SU-DHL-6 (cell line): ENCODE measurements at regions not wholly inside any gene's neighbourhood (a gene's known extent, or its start where the extent isn't known, plus 50 kb on each side); places are given as distances from the start of the nearest gene placed in this dataset.

ENCODE experiments used
- H2AFZ ChIP-seq: fragments of 200-600 bp; sonication (generic); 2 replicates; pipeline ENCODE4 v1.6.1; 2014; ENCODE audit warnings: low read depth, mild to moderate bottlenecking, moderate library complexity, mixed read lengths, antibody characterized with exemption, low read length; ENCODE audit not compliant: severe bottlenecking
- H3F3A ChIP-seq: fragments of 200-600 bp; shearing (Covaris generic); 2 replicates; pipeline ENCODE4 v1.6.0; 2016; ENCODE audit warnings: antibody characterized with exemption, mild to moderate bottlenecking; ENCODE audit not compliant: insufficient read depth
- H3K27ac ChIP-seq: fragments of 200-600 bp; sonication (generic); 2 replicates; pipeline ENCODE4 v1.5.1; 2016; ENCODE audit warnings: low read depth, mild to moderate bottlenecking, low read length, moderate library complexity, mixed read lengths
- H3K27me3 ChIP-seq: fragments of 200-600 bp; sonication (generic), shearing (Covaris generic); 2 replicates; pipeline ENCODE4 v1.6.0; 2014; ENCODE audit warnings: mild to moderate bottlenecking, low read length
- H3K36me3 ChIP-seq: fragments of 200-600 bp; sonication (generic); 2 replicates; pipeline ENCODE4 v1.6.1; 2014; ENCODE audit warnings: mild to moderate bottlenecking, low read length, mixed read lengths
- H3K4me2 ChIP-seq: fragments of 300-600, 200-600 bp; shearing (Covaris generic), sonication (generic); 2 replicates; pipeline ENCODE4 v1.6.0; 2014; ENCODE audit warnings: low read length, low read depth, mild to moderate bottlenecking; ENCODE audit not compliant: poor library complexity, severe bottlenecking
- H3K4me3 ChIP-seq: fragments of 200-600 bp; sonication (generic); 2 replicates; pipeline ENCODE4 v1.5.1; 2014; ENCODE audit warnings: antibody characterized with exemption, low read length, mild to moderate bottlenecking, mixed read lengths; ENCODE audit not compliant: insufficient read depth, poor library complexity, severe bottlenecking
- H3K79me2 ChIP-seq: fragments of 200-600 bp; sonication (generic); 2 replicates; pipeline ENCODE4 v1.6.1; 2014; ENCODE audit warnings: mild to moderate bottlenecking, low read length, moderate library complexity; ENCODE audit not compliant: insufficient read depth
- H3K9ac ChIP-seq: fragments of 200-600 bp; sonication (generic); 2 replicates; pipeline ENCODE4 v1.7.0; 2014; ENCODE audit warnings: mild to moderate bottlenecking, low read length
- H3K9me2 ChIP-seq: fragments of 200-600 bp; sonication (generic); replicated peaks from 2 replicates; pipeline ENCODE4 v1.6.1; 2014; ENCODE audit warnings: low read length; ENCODE audit not compliant: insufficient read depth
- H3K9me3 ChIP-seq: fragments of 200-600 bp; sonication (generic); 2 replicates; pipeline ENCODE4 v1.6.1; 2014; ENCODE audit warnings: low read length, mixed read lengths; ENCODE audit not compliant: insufficient read depth
- H4K20me1 ChIP-seq: fragments of 200-600 bp; sonication (generic); 2 replicates; pipeline ENCODE4 v1.6.1; 2014; ENCODE audit warnings: low read depth, mild to moderate bottlenecking, antibody characterized with exemption, low read length, moderate library complexity, mixed read lengths
- EZH2phosphoT487 ChIP-seq: fragments of 200-600 bp; sonication (generic), shearing (Covaris generic); conservative IDR thresholded peaks from 2 replicates; pipeline ENCODE4 v1.6.1; 2018; ENCODE audit warnings: mild to moderate bottlenecking, antibody characterized with exemption, low read length, moderate library complexity, mixed read lengths
- TF ChIP-seq, protein P1 (sequence below): fragments of 200-600 bp; sonication (generic); IDR thresholded peaks from one replicate; pipeline ENCODE4 v1.5.1; 2017; ENCODE audit warnings: antibody characterized with exemption, mild to moderate bottlenecking, low read length, moderate library complexity; ENCODE audit not compliant: insufficient read depth, poor library complexity, severe bottlenecking

DNA sequence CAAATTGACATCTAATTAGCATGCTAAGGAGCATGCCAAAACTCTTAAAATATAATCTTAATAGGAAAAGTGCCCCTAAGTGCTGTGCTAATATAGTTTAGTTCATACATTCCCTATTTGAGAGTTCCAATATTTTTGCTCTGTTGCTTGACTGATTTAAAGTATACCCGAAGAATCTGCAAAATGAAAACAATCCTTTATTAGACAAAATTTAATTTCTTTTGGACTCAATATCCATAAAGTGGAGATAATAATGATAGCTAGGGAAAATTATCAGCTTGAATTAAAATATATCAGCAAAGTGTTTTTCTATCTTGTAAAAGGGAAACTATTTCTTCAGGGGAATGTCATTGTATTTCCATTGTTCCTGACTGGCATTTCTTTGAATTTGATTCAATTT is 196.0 kb upstream of the NPY2R start:
- Histone ChIP-seq H3K4me2 (no peak overlapping the region), H4K20me1 (no peaks in the 10 kb centered on the region), H3K27ac (no peak overlapping the region), H3K27me3 (no peaks in the 10 kb centered on the region), H3K4me3 (no peak overlapping the region), H3K36me3 (no peaks in the 10 kb centered on the region), H2AFZ (no peak overlapping the region), H3K9me3 (no peaks in the 10 kb centered on the region), H3K9me2 (no peaks in the 10 kb centered on the region), H3F3A (no peaks in the 10 kb centered on the region), H3K79me2 (no peaks in the 10 kb centered on the region), H3K9ac (no peak overlapping the region)
- TF ChIP-seq, protein P1, sequence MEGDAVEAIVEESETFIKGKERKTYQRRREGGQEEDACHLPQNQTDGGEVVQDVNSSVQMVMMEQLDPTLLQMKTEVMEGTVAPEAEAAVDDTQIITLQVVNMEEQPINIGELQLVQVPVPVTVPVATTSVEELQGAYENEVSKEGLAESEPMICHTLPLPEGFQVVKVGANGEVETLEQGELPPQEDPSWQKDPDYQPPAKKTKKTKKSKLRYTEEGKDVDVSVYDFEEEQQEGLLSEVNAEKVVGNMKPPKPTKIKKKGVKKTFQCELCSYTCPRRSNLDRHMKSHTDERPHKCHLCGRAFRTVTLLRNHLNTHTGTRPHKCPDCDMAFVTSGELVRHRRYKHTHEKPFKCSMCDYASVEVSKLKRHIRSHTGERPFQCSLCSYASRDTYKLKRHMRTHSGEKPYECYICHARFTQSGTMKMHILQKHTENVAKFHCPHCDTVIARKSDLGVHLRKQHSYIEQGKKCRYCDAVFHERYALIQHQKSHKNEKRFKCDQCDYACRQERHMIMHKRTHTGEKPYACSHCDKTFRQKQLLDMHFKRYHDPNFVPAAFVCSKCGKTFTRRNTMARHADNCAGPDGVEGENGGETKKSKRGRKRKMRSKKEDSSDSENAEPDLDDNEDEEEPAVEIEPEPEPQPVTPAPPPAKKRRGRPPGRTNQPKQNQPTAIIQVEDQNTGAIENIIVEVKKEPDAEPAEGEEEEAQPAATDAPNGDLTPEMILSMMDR: no peak
- TF ChIP-seq EZH2phosphoT487: no peak

DNA sequence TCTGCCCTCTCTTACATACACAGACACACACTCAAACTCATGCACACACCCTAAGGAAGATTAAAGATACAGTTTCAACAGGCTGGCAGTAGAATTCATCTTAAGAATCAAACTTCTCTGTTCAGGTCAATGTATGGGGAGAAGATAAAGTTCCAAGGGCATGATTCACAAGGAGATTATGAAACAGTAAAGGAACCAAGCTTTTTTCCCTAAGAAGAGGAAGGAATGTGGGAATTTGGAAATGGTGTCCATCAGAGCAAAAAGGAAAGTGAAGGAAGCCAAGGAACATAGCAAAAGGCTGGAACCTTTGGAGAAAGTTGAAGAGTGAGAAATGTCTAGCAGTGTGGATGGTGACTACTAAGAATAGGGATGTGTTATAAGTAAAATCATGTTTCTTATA is 191.0 kb upstream of the NPY2R start:
- no peak overlapping the region for H3K9ac ChIP-seq
- H3K36me3 ChIP-seq: no peaks in the 10 kb centered on the region
- H3K4me2 ChIP-seq: no peak overlapping the region
- TF ChIP-seq EZH2phosphoT487: no peak
- TF ChIP-seq, protein P1: no peak
- no peaks in the 10 kb centered on the region for H3K9me3 ChIP-seq
- H3K27ac ChIP-seq: no peak overlapping the region
- no peak overlapping the region for H3K4me3 ChIP-seq
- no peaks in the 10 kb centered on the region for H3K79me2 ChIP-seq
- no peaks in the 10 kb centered on the region for H3K27me3 ChIP-seq
- H4K20me1 ChIP-seq: no peaks in the 10 kb centered on the region
- H2AFZ ChIP-seq: no peak overlapping the region
- H3F3A ChIP-seq: no peaks in the 10 kb centered on the region
- H3K9me2 ChIP-seq: no peaks in the 10 kb centered on the region

- no peak for TF ChIP-seq EZH2phosphoT487
- TF ChIP-seq, protein P1: no peak
- Histone ChIP-seq H3K36me3 (no peaks in the 10 kb centered on the region), H3K4me2 (no peak overlapping the region), H3K9me3 (no peaks in the 10 kb centered on the region), H4K20me1 (no peaks in the 10 kb centered on the region), H3K9ac (no peak overlapping the region), H3K4me3 (no peak overlapping the region), H3F3A (no peaks in the 10 kb centered on the region), H3K79me2 (no peaks in the 10 kb centered on the region), H2AFZ (no peak overlapping the region), H3K9me2 (no peaks in the 10 kb centered on the region), H3K27ac (no peak overlapping the region), H3K27me3 (no peaks in the 10 kb centered on the region; the same call in 1 of the 2 replicates)
These were observed 182.5 kb upstream of the NPY2R start for GRCh38 chr4:155025762-155026457.
